SU-DHL-6 (cell line): ENCODE measurements at regions not wholly inside any gene's neighbourhood (a gene's known extent, or its start where the extent isn't known, plus 50 kb on each side); places are given as distances from the start of the nearest gene placed in this dataset.
"Not testable (repeated sequence)": the region's sequence is repeated elsewhere in the genome, so short reads cannot be mapped to it uniquely, and the experiment has no call there.

ENCODE experiments used
- H2AFZ ChIP-seq: fragments of 200-600 bp; sonication (generic); 2 replicates; pipeline ENCODE4 v1.6.1; 2014; ENCODE audit warnings: low read depth, mild to moderate bottlenecking, moderate library complexity, mixed read lengths, antibody characterized with exemption, low read length; ENCODE audit not compliant: severe bottlenecking
- H3F3A ChIP-seq: fragments of 200-600 bp; shearing (Covaris generic); 2 replicates; pipeline ENCODE4 v1.6.0; 2016; ENCODE audit warnings: antibody characterized with exemption, mild to moderate bottlenecking; ENCODE audit not compliant: insufficient read depth
- H3K27ac ChIP-seq: fragments of 200-600 bp; sonication (generic); 2 replicates; pipeline ENCODE4 v1.5.1; 2016; ENCODE audit warnings: low read depth, mild to moderate bottlenecking, low read length, moderate library complexity, mixed read lengths
- H3K27me3 ChIP-seq: fragments of 200-600 bp; sonication (generic), shearing (Covaris generic); 2 replicates; pipeline ENCODE4 v1.6.0; 2014; ENCODE audit warnings: mild to moderate bottlenecking, low read length
- H3K36me3 ChIP-seq: fragments of 200-600 bp; sonication (generic); 2 replicates; pipeline ENCODE4 v1.6.1; 2014; ENCODE audit warnings: mild to moderate bottlenecking, low read length, mixed read lengths
- H3K4me2 ChIP-seq: fragments of 300-600, 200-600 bp; shearing (Covaris generic), sonication (generic); 2 replicates; pipeline ENCODE4 v1.6.0; 2014; ENCODE audit warnings: low read length, low read depth, mild to moderate bottlenecking; ENCODE audit not compliant: poor library complexity, severe bottlenecking
- H3K4me3 ChIP-seq: fragments of 200-600 bp; sonication (generic); 2 replicates; pipeline ENCODE4 v1.5.1; 2014; ENCODE audit warnings: antibody characterized with exemption, low read length, mild to moderate bottlenecking, mixed read lengths; ENCODE audit not compliant: insufficient read depth, poor library complexity, severe bottlenecking
- H3K79me2 ChIP-seq: fragments of 200-600 bp; sonication (generic); 2 replicates; pipeline ENCODE4 v1.6.1; 2014; ENCODE audit warnings: mild to moderate bottlenecking, low read length, moderate library complexity; ENCODE audit not compliant: insufficient read depth
- H3K9ac ChIP-seq: fragments of 200-600 bp; sonication (generic); 2 replicates; pipeline ENCODE4 v1.7.0; 2014; ENCODE audit warnings: mild to moderate bottlenecking, low read length
- H3K9me2 ChIP-seq: fragments of 200-600 bp; sonication (generic); replicated peaks from 2 replicates; pipeline ENCODE4 v1.6.1; 2014; ENCODE audit warnings: low read length; ENCODE audit not compliant: insufficient read depth
- H3K9me3 ChIP-seq: fragments of 200-600 bp; sonication (generic); 2 replicates; pipeline ENCODE4 v1.6.1; 2014; ENCODE audit warnings: low read length, mixed read lengths; ENCODE audit not compliant: insufficient read depth
- H4K20me1 ChIP-seq: fragments of 200-600 bp; sonication (generic); 2 replicates; pipeline ENCODE4 v1.6.1; 2014; ENCODE audit warnings: low read depth, mild to moderate bottlenecking, antibody characterized with exemption, low read length, moderate library complexity, mixed read lengths
- EZH2phosphoT487 ChIP-seq: fragments of 200-600 bp; sonication (generic), shearing (Covaris generic); conservative IDR thresholded peaks from 2 replicates; pipeline ENCODE4 v1.6.1; 2018; ENCODE audit warnings: mild to moderate bottlenecking, antibody characterized with exemption, low read length, moderate library complexity, mixed read lengths
- TF ChIP-seq, protein P1 (sequence below): fragments of 200-600 bp; sonication (generic); IDR thresholded peaks from one replicate; pipeline ENCODE4 v1.5.1; 2017; ENCODE audit warnings: antibody characterized with exemption, mild to moderate bottlenecking, low read length, moderate library complexity; ENCODE audit not compliant: insufficient read depth, poor library complexity, severe bottlenecking

DNA sequence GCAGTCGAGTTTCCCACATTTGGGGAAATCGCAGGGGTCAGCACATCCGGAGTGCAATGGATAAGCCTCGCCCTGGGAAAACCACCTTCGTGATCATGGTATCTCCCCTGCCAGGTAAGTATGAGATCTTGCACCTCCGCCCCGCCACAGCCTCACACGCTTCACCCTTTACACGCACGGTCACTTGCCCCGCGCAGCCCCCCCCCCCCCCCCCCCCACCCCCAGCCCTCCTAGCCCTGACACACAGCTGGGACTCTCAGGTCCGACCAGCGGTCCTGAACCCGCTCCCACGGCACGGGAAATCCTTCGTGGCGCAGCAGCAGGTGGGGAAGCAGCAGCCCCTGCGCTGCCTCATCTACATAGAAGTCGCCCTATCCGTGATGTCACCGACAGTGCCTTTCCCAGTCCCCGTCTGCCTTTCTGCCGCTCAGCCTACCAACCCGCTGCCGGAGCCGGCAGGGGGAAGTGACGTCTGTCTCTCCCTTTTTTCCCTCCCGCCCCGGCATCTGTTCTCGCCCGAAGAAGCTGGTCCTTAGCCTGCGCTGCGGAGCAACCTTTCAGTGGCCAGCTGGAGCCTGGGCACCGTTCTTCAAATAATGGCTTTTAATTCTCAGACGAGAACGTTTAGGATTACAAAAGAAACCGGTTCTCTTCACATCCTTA lies 242.2 kb downstream of the FAM72C start:
- not testable (repeated sequence) for H2AFZ ChIP-seq, H3K27ac ChIP-seq, H3K36me3 ChIP-seq, H3F3A ChIP-seq, H3K27me3 ChIP-seq, H3K4me3 ChIP-seq, H3K9me2 ChIP-seq, H3K79me2 ChIP-seq, H3K9ac ChIP-seq, H4K20me1 ChIP-seq, H3K4me2 ChIP-seq, H3K9me3 ChIP-seq

DNA sequence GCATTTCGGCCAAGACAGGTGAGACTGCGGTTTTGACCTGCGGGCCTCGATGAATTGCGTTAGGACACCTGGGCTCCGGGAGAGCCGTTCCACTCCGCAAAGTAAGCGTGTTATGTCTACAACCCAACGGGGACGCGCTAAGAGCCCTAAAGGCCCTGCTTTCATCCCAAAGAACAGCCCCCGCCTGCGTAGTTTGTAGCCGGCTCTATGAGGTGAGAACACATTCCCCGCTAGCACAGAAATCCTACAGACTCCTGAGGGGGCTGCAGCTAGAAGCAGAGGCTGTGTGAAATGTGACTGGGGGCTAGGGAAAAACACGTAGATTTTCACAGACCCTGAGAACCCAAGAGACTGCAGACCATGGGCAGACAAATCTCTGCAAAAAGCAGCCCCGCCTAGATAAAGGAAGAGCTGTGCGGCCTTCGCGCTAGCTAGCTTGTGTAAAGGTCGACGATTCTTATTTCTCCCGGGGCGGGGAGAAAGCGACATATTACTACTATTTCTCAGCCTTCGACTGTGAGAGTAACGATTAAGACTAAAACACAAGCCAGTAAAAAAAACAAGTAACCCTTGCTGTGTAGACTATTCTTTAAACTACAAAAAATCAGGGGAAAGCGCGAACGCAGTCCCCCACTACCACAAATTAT lies 242.9 kb downstream of the FAM72C start:
- not testable (repeated sequence) for H3K9ac ChIP-seq, H3F3A ChIP-seq, H3K27me3 ChIP-seq, H3K79me2 ChIP-seq, H4K20me1 ChIP-seq, H2AFZ ChIP-seq, H3K4me3 ChIP-seq, H3K27ac ChIP-seq, H3K9me3 ChIP-seq, H3K4me2 ChIP-seq, H3K36me3 ChIP-seq, H3K9me2 ChIP-seq

DNA sequence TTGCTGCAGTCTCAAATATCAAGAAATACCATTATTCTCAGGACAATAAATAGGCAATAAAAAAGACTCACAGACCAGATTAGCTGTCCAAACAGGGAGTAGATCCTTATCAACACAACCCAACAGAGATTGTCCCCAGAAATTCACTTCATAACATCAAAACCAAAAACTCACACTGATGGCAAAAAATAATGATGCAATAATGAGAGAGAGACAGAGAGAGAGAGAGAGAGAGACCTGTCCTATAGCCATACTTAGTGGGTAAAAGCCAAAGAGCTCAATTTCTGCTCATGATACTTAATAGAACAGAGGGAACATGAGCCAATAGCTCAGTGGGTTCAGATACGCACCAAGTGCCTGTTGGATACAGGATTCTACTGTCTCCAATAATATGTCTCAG lies 244.5 kb downstream of the FAM72C start:
- Histone ChIP-seq H2AFZ (no peak overlapping the region), H3K4me2 (no peak overlapping the region)
- TF ChIP-seq EZH2phosphoT487 = no peak
- TF ChIP-seq, protein P1, sequence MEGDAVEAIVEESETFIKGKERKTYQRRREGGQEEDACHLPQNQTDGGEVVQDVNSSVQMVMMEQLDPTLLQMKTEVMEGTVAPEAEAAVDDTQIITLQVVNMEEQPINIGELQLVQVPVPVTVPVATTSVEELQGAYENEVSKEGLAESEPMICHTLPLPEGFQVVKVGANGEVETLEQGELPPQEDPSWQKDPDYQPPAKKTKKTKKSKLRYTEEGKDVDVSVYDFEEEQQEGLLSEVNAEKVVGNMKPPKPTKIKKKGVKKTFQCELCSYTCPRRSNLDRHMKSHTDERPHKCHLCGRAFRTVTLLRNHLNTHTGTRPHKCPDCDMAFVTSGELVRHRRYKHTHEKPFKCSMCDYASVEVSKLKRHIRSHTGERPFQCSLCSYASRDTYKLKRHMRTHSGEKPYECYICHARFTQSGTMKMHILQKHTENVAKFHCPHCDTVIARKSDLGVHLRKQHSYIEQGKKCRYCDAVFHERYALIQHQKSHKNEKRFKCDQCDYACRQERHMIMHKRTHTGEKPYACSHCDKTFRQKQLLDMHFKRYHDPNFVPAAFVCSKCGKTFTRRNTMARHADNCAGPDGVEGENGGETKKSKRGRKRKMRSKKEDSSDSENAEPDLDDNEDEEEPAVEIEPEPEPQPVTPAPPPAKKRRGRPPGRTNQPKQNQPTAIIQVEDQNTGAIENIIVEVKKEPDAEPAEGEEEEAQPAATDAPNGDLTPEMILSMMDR = no peak

DNA sequence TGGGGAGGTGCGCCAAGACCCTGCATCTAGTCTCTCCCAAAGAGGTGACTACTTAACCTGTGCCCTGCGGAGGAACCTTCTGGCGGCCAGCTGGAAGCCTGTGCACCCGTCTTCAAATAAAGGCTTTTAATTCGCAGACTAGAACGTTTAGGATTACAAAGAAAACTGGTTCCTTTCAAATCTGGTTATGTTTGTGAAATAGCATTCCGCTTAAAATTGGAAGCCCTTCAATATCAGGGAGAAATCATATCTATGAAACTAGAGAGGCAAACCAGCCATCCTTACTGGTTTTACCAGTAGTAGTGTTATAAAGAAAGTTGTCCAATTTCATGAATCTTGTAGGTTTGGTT lies 250.8 kb downstream of the FAM72C start:
- Histone ChIP-seq H3K4me2 (no peak overlapping the region), H3K9me3 (no peaks in the 10 kb centered on the region), H3K9me2 (no peaks in the 10 kb centered on the region), H3K4me3 (no peak overlapping the region), H4K20me1 (no peaks in the 10 kb centered on the region), H3K36me3 (no peaks in the 10 kb centered on the region), H3F3A (no peaks in the 10 kb centered on the region), H3K27me3 (no peaks in the 10 kb centered on the region), H3K9ac (no peak overlapping the region), H2AFZ (no peak overlapping the region), H3K27ac (no peak overlapping the region), H3K79me2 (no peaks in the 10 kb centered on the region)
- TF ChIP-seq EZH2phosphoT487 = no peak
- TF ChIP-seq, protein P1 = no peak

More for the DNA sequence above, 244.5 kb downstream of the FAM72C start:
- H3K4me3 ChIP-seq = no peak overlapping the region
- H3K9ac ChIP-seq = no peak overlapping the region
- H3K9me2 ChIP-seq = no peaks in the 10 kb centered on the region
- no peaks in the 10 kb centered on the region for H3K27me3 ChIP-seq
- no peaks in the 10 kb centered on the region for H3K36me3 ChIP-seq
- H3F3A ChIP-seq = no peaks in the 10 kb centered on the region
- no peaks in the 10 kb centered on the region for H3K79me2 ChIP-seq
- H3K9me3 ChIP-seq = no peaks in the 10 kb centered on the region
- no peak overlapping the region for H3K27ac ChIP-seq
- H4K20me1 ChIP-seq = no peaks in the 10 kb centered on the region
